Neural progenitor cell (in vitro differentiated cells): ENCODE measurements at regions not wholly inside any gene's neighbourhood (a gene's known extent, or its start where the extent isn't known, plus 50 kb on each side); places are given as distances from the start of the nearest gene placed in this dataset.

Experiments used
- DNase-seq: peaks from one replicate; pipeline ENCODE4 v3.0.0-alpha.2; 2016; ENCODE audit warnings: low spot score
- H2AFZ ChIP-seq: fragments of 200-600 bp; sonication (generic); replicated peaks from 2 replicates; pipeline ENCODE4 v1.6.1; 2016; ENCODE audit warnings: antibody characterized with exemption
- H3F3A ChIP-seq: fragments of 200-600 bp; sonication (generic); 2 replicates; pipeline ENCODE4 v1.6.1; 2016; ENCODE audit warnings: antibody characterized with exemption, low read depth
- H3K27ac ChIP-seq: fragments of 200-600 bp; sonication (generic); 2 replicates; pipeline ENCODE4 v1.5.1; 2016; ENCODE audit warnings: mild to moderate bottlenecking
- H3K27me3 ChIP-seq: fragments of 200-600 bp; sonication (generic); 2 replicates; pipeline ENCODE4 v1.6.1; 2016; ENCODE audit warnings: mild to moderate bottlenecking, moderate library complexity
- H3K36me3 ChIP-seq: fragments of 200-600 bp; sonication (generic); 2 replicates; pipeline ENCODE4 v1.5.1; 2016
- H3K4me1 ChIP-seq: fragments of 200-600 bp; sonication (generic); 2 replicates; pipeline ENCODE4 v1.6.1; 2016; ENCODE audit warnings: mixed run types
- H3K4me2 ChIP-seq: fragments of 200-600 bp; sonication (generic); 2 replicates; pipeline ENCODE4 v1.6.1; 2016
- H3K4me3 ChIP-seq: fragments of 200-600 bp; sonication (generic); 2 replicates; pipeline ENCODE4 v1.5.1; 2016
- H3K79me2 ChIP-seq: fragments of 200-600 bp; sonication (generic); 2 replicates; pipeline ENCODE4 v1.6.1; 2016; ENCODE audit warnings: low read depth
- H3K9ac ChIP-seq: fragments of 200-600 bp; sonication (generic); 2 replicates; pipeline ENCODE4 v1.6.1; 2016
- H3K9me3 ChIP-seq: fragments of 200-600 bp; sonication (generic); 2 replicates; pipeline ENCODE4 v1.5.1; 2016; ENCODE audit warnings: low read depth
- H4K20me1 ChIP-seq: fragments of 200-600 bp; sonication (generic); 2 replicates; pipeline ENCODE4 v1.6.1; 2016; ENCODE audit warnings: low read depth
- H3K27ac Mint-ChIP-seq: 3 replicates; pipeline ENCODE4 v1.8.0; 2021; ENCODE audit warnings: mixed read lengths
- H3K27me3 Mint-ChIP-seq: 2 replicates; pipeline ENCODE4 v1.8.0; 2022; ENCODE audit warnings: low read depth, mild to moderate bottlenecking, inconsistent platforms, moderate library complexity, mixed read lengths; ENCODE audit not compliant: insufficient read depth
- H3K36me3 Mint-ChIP-seq: 3 replicates; pipeline ENCODE4 v1.8.0; 2021; ENCODE audit warnings: mixed read lengths
- H3K4me1 Mint-ChIP-seq: 3 replicates; pipeline ENCODE4 v1.8.0; 2021; ENCODE audit warnings: mixed read lengths
- H3K4me3 Mint-ChIP-seq: 3 replicates; pipeline ENCODE4 v1.8.0; 2021; ENCODE audit warnings: mild to moderate bottlenecking, moderate library complexity, mixed read lengths
- H3K9me3 Mint-ChIP-seq: 3 replicates; pipeline ENCODE4 v1.8.0; 2020; ENCODE audit warnings: mixed read lengths
- EZH2 ChIP-seq: fragments of 200-600 bp; sonication (generic); IDR thresholded peaks from 2 replicates; pipeline ENCODE4 v1.6.1; 2017; ENCODE audit warnings: antibody characterized with exemption, mild to moderate bottlenecking, moderate library complexity
- EZH2phosphoT487 ChIP-seq: fragments of 200-600 bp; sonication (generic); IDR thresholded peaks from 2 replicates; pipeline ENCODE4 v1.6.1; 2017; ENCODE audit warnings: antibody characterized with exemption
- TF ChIP-seq, protein P1 (sequence below): fragments of 200-600 bp; sonication (generic); IDR thresholded peaks from 2 replicates; pipeline ENCODE4 v1.5.1; 2017; ENCODE audit warnings: antibody characterized with exemption, mild to moderate bottlenecking

DNA sequence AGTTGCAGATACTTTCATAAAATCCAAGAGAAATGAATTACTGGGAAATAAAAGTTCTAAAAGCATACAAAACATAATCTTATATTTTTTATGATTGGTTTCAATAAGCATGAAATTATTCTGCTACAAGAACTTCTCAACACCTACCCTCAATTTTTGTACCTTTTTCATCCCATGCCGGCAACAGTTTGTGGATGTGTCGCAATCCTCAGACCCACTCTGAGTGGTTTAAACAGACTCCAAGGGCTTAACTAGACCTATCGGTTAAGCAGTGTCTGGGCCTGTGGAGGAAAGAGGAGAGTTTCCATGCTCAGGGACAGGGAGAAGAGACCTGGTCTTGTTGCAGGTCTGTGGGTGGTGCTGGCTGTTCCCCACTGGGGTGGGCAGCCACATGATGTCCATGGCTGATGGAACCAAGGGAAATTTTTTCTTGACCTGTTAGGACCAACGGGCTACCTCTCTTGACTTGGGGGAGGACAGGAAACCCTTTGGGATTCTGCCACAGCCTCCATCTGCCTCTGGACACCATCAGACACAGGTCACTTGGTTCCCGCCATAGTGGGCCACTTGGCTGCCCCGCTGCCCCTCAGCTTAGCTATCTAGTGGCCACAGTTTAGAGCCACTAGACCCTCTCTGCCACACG is 81.1 kb upstream of the CLDN14 start:
- Histone ChIP-seq H3F3A (no peaks in the 10 kb centered on the region), H3K4me2 (no peak overlapping the region), H4K20me1 (no peaks in the 10 kb centered on the region), H2AFZ (no peak overlapping the region), H3K9ac (no peak overlapping the region), H3K27ac (no peak overlapping the region), H3K4me3 (no peak overlapping the region), H3K9me3 (no peaks in the 10 kb centered on the region), H3K79me2 (no peaks in the 10 kb centered on the region), H3K4me1 (no peaks in the 10 kb centered on the region), H3K36me3 (no peaks in the 10 kb centered on the region), H3K27me3 (no peaks in the 10 kb centered on the region)
- Mint-ChIP-seq H3K4me3 (no peak overlapping the region), H3K27ac (no peak overlapping the region), H3K4me1 (no peaks in the 10 kb centered on the region), H3K36me3 (no peaks in the 10 kb centered on the region), H3K27me3 (no peaks in the 10 kb centered on the region), H3K9me3 (peaks cover 2% of the 10 kb centered on the region)
- TF ChIP-seq EZH2phosphoT487 = no peak
- TF ChIP-seq, protein P1, sequence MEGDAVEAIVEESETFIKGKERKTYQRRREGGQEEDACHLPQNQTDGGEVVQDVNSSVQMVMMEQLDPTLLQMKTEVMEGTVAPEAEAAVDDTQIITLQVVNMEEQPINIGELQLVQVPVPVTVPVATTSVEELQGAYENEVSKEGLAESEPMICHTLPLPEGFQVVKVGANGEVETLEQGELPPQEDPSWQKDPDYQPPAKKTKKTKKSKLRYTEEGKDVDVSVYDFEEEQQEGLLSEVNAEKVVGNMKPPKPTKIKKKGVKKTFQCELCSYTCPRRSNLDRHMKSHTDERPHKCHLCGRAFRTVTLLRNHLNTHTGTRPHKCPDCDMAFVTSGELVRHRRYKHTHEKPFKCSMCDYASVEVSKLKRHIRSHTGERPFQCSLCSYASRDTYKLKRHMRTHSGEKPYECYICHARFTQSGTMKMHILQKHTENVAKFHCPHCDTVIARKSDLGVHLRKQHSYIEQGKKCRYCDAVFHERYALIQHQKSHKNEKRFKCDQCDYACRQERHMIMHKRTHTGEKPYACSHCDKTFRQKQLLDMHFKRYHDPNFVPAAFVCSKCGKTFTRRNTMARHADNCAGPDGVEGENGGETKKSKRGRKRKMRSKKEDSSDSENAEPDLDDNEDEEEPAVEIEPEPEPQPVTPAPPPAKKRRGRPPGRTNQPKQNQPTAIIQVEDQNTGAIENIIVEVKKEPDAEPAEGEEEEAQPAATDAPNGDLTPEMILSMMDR = no peak
- no peak for TF ChIP-seq EZH2
- no peak for DNase-seq

- Mint-ChIP-seq H3K36me3 (no peaks in the 10 kb centered on the region), H3K27me3 (no peaks in the 10 kb centered on the region), H3K4me1 (no peaks in the 10 kb centered on the region), H3K27ac (no peak overlapping the region), H3K9me3 (peaks cover 2% of the 10 kb centered on the region), H3K4me3 (no peak overlapping the region)
- H3K9me3 ChIP-seq = no peaks in the 10 kb centered on the region
- H3K4me3 ChIP-seq = no peak overlapping the region
- H3K36me3 ChIP-seq = no peaks in the 10 kb centered on the region
- no peaks in the 10 kb centered on the region for H3K4me1 ChIP-seq
- no peak overlapping the region for H3K9ac ChIP-seq
- no peaks in the 10 kb centered on the region for H4K20me1 ChIP-seq
- H3K4me2 ChIP-seq = no peak overlapping the region
- TF ChIP-seq EZH2 = no peak
- no peak for TF ChIP-seq EZH2phosphoT487
- TF ChIP-seq, protein P1 = no peak
- H2AFZ ChIP-seq = no peak overlapping the region
- no peaks in the 10 kb centered on the region for H3K79me2 ChIP-seq
- H3K27ac ChIP-seq = no peak overlapping the region
- no peaks in the 10 kb centered on the region for H3K27me3 ChIP-seq
- DNase-seq = no peak
- H3F3A ChIP-seq = no peaks in the 10 kb centered on the region
Observed at GRCh38 chr21:36563341-36563926, 83.5 kb upstream of the CLDN14 start.

DNA sequence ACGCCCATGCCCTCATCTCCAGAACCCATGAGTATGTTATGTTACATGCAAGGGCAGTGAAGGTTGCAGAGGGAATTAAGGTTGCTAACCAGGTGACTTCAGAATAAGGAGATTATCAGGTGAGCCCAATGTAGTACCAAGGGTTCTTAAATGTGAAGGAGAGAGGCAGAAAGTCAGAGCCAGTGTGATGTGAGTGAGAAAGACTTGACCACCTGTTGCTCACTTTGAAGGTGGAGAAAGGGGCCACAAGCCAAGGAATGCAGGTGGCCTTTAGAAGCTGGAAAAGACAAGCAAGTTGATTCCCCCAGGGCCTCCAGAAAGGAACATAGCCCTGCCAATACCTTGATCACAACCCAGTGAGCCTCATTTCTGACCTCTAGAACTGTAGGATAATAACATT is 84.7 kb upstream of the CLDN14 start:
- no peaks in the 10 kb centered on the region for H3F3A ChIP-seq
- H3K9ac ChIP-seq = no peak overlapping the region
- TF ChIP-seq EZH2 (no peak), EZH2phosphoT487 (no peak)
- TF ChIP-seq, protein P1 = no peak
- Mint-ChIP-seq H3K9me3 (peaks cover 2% of the 10 kb centered on the region), H3K4me3 (no peak overlapping the region), H3K27ac (no peak overlapping the region), H3K27me3 (no peaks in the 10 kb centered on the region), H3K4me1 (no peaks in the 10 kb centered on the region), H3K36me3 (no peaks in the 10 kb centered on the region)
- no peaks in the 10 kb centered on the region for H3K4me1 ChIP-seq
- no peak for DNase-seq
- no peaks in the 10 kb centered on the region for H4K20me1 ChIP-seq
- no peaks in the 10 kb centered on the region for H3K9me3 ChIP-seq
- no peaks in the 10 kb centered on the region for H3K27me3 ChIP-seq
- H3K4me3 ChIP-seq = no peak overlapping the region
- H3K79me2 ChIP-seq = no peaks in the 10 kb centered on the region
- H3K4me2 ChIP-seq = no peak overlapping the region
- no peak overlapping the region for H2AFZ ChIP-seq
- H3K27ac ChIP-seq = no peak overlapping the region
- H3K36me3 ChIP-seq = no peaks in the 10 kb centered on the region
